Activated CD8-positive, alpha-beta memory T cell treated with anti-CD3 and anti-CD28 coated beads for 24 hours (primary cell): ENCODE measurements at regions not wholly inside any gene's neighbourhood (a gene's known extent, or its start where the extent isn't known, plus 50 kb on each side); places are given as distances from the start of the nearest gene placed in this dataset.

Source experiments
- DNase-seq: peaks from one replicate; pipeline ENCODE4 v3.0.0-alpha.2; 2020

GRCh38 chr21:28826569-28826968 lies 166.1 kb downstream of the LTN1 start:
- DNase-seq = no peak

GRCh38 chr21:28826021-28826420 lies 166.7 kb downstream of the LTN1 start:
- DNase-seq = no peak

- no peak for DNase-seq
Measured at GRCh38 chr21:28823429-28823828, 169.2 kb downstream of the LTN1 start.

- no peak for DNase-seq
Measured at GRCh38 chr21:28822486-28823335, 170.0 kb downstream of the LTN1 start.

- no peak for DNase-seq
Measured at GRCh38 chr21:28822123-28822399, 170.6 kb downstream of the LTN1 start.

GRCh38 chr21:28821276-28822122 lies 171.2 kb downstream of the LTN1 start:
- DNase-seq = no peak

GRCh38 chr21:28818663-28819278 lies 173.9 kb downstream of the LTN1 start:
- DNase-seq = no peak

- no peak for DNase-seq
Measured at GRCh38 chr21:28817871-28818270, 174.8 kb downstream of the LTN1 start.

GRCh38 chr21:28811860-28812259 lies 180.8 kb downstream of the LTN1 start:
- no peak for DNase-seq

- DNase-seq = no peak
Measured at GRCh38 chr21:28810826-28811524, 181.7 kb downstream of the LTN1 start.

GRCh38 chr21:28805885-28806284 lies 186.8 kb downstream of the LTN1 start:
- DNase-seq = no peak

GRCh38 chr21:28804089-28804670 lies 188.5 kb downstream of the LTN1 start:
- no peak for DNase-seq

- DNase-seq = no peak
Measured at GRCh38 chr21:28801906-28802305, 190.8 kb downstream of the LTN1 start.

- no peak for DNase-seq
Measured at GRCh38 chr21:28799926-28800325, 192.8 kb downstream of the LTN1 start.

- no peak for DNase-seq
Measured at GRCh38 chr21:28798798-28799197, 193.9 kb downstream of the LTN1 start.

- no peak for DNase-seq
Measured at GRCh38 chr21:28795251-28795650, 197.4 kb downstream of the LTN1 start.

GRCh38 chr21:28794371-28794851 lies 198.3 kb downstream of the LTN1 start:
- DNase-seq = no peak

- no peak for DNase-seq
Measured at GRCh38 chr21:28793043-28793442, 199.6 kb downstream of the LTN1 start.

- no peak for DNase-seq
Measured at GRCh38 chr21:28791595-28792282, 200.9 kb downstream of the LTN1 start.

GRCh38 chr21:28790335-28790734 lies 202.3 kb downstream of the LTN1 start:
- no peak for DNase-seq

- DNase-seq = no peak
Measured at GRCh38 chr21:28789523-28789922, 203.2 kb downstream of the LTN1 start.

- no peak for DNase-seq
Measured at GRCh38 chr21:28788030-28788429, 204.6 kb downstream of the LTN1 start.
